Lower leg skin (tissue), 3 donors: ENCODE measurements at regions not wholly inside any gene's neighbourhood (a gene's known extent, or its start where the extent isn't known, plus 50 kb on each side); places are given as distances from the start of the nearest gene placed in this dataset.

ENCODE experiments used
- CTCF ChIP-seq, 3 donors: fragments of 450-650 bp; IDR thresholded peaks; one replicate each; pipeline ENCODE4 v1.5.1; 2016; ENCODE audit warnings: antibody characterized with exemption in 3 of 3, mild to moderate bottlenecking in 3 of 3, moderate library complexity in 2 of 3
- POLR2A ChIP-seq, 2 donors: fragments of 450-650 bp; IDR thresholded peaks; one replicate each; pipeline ENCODE4 v1.6.1; 2016 to 2017; ENCODE audit warnings: antibody characterized with exemption in 2 of 2, mild to moderate bottlenecking in 1 of 2, moderate library complexity in 1 of 2

- TF ChIP-seq CTCF (IDR thresholded peaks at IDR 0.05) (no peak), POLR2A (IDR thresholded peaks at IDR 0.05) (no peak)
Measured at GRCh38 chr10:9097206-9097990, 1042.9 kb downstream of the GATA3 start.
